Stimulated activated naive CD4-positive, alpha-beta T cell (primary cell): ENCODE measurements at regions not wholly inside any gene's neighbourhood (a gene's known extent, or its start where the extent isn't known, plus 50 kb on each side); places are given as distances from the start of the nearest gene placed in this dataset.
"Not testable (repeated sequence)": the region's sequence is repeated elsewhere in the genome, so short reads cannot be mapped to it uniquely, and the experiment has no call there.

Experiments
- DNase-seq, 6 experiments: peaks; one replicate each; lab custom pipeline; 2025; lab: John Stamatoyannopoulos, UW

DNA sequence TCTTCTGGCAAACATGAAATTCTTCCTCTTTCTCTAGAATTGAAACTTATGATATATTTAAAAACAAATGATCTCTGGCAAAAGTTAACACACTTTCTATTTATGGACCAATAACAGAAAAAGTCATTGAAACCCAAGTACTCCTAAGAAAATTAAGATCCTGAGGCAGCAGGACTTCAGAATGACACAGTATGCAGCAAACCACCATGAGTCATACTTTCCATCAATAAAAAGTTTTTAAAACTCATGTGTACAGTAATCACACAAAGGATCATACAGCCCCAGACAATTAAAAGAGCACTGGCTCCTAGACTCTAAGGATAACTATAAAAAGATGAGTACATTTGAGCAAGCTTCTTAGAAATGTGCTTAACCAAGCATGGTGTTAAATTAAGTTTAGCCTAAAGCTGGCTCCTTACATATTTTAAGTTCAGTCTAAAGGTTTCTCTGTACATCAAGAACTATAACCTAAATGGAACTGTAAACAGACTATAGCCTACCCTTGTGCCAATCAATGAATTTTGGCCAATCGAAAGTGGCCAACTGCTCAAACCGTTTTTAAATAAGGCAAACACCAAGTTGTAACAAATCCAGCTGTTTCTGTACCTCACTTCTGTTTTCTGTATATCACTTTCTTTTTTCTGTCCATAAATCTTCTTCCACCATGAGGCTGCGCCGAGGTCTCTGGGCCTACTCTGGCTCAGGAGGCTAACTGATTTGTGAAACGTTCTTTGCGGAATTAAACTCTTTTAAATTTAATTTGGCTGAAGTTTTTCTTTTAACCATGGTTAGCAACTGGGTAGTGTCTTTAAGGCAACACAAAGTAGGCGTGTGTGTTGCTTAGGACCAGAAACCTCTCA, 232.1 kb upstream of the PIK3R1 start:
- no peak for DNase-seq

DNA sequence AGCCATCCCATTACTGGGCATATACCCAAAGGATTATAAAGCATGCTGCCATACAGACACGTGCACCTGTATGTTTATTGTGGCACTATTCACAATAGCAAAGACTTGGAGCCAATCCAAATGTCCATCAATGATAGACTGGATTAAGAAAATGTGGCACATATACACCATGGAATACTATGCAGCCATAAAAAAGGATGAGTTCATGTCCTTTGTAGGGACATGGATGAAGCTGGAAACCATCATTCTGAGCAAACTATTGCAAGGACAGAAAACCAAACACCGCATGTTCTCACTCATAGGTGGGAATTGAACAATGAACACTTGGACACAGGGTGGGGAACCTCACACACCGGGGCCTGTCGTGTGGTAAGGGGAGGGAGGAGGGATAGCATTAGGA, 233.4 kb upstream of the PIK3R1 start:
- not testable (repeated sequence) for DNase-seq

DNA sequence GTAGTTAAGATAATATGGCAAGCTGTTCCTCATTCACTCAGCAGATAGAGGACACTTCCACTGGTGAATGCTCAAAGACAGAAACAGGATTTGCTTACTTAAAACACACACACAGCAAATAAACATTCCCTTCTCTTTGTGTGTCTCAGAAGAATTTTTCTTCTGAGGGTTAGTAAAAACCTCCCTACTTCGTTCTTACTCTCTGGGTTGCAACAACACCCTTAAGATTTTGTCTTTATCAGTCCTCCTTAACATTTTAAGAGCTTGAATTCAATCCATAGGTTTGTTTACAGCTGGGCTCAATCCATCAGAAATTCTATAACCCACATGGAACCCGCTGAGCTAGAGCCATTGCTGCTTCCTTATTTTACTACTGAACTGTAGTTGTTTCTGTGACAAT, 237.4 kb upstream of the PIK3R1 start:
- DNase-seq = no peak

DNA sequence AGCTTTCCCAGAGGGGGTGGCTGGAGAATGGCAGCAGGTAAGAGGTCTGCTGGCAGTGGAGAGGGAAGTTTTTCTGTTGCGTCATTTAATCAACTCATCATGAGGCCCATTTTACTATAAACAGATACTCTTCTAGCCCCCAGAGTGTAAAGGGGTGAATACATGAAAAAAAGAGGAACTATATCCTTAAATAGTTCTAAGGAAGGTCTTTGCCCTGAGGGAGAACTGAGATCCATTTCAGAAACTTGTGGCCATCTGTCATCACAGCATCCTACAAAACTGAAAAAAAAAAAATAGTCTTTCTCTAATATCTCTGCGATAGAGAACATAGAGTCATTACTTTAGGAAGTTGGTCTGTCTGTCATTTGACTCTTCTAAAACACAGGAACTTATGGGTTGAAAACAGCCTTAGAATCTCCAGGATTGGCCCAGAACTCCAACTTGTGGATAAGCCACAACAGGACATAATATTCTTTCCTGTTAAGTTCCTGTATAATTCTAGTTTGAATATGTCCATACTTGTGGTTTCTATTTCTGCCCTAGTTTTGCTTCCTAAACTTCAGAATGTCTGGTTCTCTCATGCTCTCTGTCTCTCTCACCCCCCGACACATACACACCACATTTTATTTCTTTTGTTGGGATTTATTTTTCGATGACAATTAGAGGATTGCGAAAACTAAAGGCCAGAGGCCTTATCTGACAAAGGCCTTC, 238.5 kb upstream of the PIK3R1 start:
- DNase-seq = no peak

DNA sequence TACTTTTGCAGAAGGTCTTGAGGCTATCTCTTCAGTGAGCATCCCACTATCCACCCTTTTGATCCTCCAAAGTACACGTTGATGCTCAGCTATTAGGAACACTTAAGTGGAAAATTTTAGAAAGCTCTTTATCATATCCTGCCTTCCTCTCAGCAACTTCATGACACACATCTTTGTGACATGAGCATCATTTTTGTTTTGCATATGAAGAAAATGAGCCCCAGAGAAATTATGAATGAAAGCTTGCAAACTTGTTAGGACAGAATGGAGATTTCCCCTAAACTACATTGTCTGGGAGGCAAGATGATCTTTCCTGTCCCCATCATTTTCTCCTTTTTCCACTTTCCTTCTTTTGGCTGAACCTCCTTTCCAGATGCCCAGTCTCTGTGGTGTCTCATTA, 239.4 kb upstream of the PIK3R1 start:
- DNase-seq = no peak

DNA sequence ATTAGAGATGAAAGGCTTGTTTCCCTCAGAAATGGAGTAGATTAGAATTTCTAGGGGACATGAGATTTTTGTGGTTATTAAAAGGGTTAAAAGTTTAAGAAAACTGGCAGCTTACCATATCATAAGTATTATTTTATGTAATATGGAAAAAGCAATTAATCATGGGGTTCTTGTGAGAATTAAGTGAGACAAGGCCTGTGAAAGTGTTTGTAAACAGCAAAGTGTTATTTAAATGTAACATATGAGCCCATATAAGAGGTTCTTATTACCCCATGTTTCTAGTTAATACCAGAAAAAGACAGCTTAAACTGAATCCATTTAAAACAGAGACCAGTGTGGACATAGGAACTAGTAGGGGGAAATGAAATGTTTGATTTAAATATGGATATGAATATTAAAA, 241.1 kb upstream of the PIK3R1 start:
- DNase-seq = no peak

DNA sequence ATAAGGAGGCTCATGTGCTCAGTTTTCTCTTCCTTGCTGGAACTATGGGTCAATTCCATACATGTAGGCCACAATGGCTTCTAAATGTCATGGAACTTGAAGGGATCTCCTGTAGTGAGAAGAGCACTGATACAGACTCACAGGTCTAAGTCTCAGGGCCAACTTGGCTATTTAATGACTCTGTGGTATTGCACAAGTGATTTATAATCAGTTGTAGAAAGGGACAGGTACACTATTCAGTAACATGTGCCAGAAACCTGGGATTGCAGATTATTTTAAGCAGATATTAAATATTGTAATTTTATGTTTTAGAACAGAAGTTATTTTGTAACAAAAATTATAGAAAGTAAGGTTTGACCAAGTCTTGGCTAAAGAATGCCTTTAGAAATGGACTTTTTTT, 241.5 kb upstream of the PIK3R1 start:
- no peak for DNase-seq

DNA sequence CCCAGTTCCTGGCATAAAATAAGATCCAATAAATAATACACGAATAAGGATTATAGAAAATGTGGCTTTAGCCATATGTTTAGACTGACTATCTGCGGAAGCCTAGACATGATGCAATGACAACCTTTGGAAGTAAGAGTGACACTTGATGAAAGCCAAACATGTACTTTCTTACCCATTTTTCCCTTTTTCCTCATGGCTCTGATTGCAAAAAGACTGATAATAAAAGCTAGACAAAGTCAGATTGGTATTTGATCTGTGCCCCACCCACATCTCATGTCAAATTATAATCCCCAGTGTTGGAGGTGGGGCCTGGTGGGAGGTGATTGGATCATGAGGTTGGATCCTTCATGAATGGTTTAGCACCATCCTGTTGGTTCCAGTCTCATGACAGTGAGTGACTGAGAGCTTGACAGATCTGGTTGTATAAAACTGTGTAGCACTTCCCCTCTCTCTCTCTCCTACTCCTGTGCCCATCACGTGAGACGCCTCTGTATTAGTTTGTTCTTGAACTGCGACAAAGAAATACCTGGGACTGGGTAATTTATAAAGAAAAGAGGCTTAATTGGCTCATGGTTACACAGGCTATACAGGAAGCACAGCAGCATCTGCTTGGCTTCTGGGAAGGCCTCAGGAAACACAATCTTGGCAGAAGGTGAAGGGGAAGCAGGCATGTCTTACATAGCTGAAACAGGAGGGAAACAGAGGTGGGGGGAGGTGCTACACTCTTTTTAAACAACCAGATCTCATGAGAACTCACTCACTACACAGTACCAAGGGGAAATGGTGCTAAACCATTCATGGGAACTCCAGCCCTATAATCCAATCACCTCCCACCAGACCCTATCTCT, 243.4 kb upstream of the PIK3R1 start:
- DNase-seq = no peak

DNA sequence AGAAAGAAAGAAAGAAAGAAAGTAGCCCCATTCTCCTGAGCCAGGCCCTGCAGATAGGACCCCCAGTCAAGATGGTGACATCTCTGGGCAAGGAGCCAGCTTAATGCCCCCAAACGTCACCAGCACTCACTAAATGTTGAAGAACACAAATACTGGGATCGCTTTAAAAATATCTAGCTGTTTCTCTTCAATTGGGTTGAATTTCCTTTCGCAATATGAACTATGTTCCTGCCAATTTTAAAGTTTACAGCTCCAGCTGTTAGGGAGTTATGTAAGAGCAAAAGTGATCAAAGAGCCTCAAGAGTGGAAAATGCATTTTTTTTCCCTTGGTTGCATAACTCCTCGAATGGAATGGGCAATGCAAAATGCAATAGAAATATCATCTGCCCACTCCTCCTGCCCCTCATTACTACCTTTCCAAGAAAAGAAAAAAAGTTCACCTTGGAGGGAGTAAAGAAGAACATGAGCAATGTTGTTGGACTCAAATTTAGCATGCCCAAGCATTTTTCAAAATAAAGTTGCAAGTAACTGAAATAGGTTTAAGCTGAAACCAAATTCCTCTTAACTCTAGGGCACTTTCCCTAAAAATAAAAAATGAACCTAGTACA, 244.2 kb upstream of the PIK3R1 start:
- no peak for DNase-seq

DNA sequence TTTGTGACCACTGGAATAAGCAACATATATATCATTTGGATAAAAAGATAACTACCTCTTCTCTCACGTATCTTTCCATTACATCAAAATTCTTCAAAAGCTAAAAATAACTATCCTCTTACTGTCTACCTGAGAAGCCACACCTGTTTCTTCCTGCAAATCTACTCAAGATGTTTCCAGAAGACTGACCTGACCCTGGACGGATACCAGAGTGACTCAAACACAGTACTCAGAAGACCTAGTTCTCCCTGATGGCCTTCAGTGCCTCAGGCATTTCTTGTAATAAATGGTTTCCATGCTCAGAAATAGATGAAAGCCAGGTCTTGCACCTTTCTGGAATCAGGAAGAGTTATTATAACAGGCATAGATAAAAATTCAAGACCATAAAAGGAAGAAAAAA, 245.9 kb upstream of the PIK3R1 start:
- no peak for DNase-seq

DNA sequence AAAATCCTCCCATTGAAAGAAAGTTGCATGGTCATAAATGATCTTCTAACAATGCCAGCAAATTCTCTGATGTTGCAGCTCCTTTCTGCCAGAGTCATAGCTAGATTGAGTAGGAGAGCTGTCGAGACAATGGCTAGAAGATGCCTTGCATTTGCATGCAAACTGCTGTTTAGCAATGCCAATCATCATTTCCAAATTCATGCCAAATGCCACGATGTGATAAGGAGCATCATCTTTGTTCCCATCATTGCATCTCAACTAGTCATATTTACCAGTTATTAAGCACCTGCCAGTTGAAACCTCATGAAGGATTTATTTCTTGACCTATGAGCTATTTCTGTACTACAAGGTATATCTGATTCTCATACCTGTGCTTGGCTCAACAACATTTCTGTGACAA, 246.4 kb upstream of the PIK3R1 start:
- DNase-seq = no peak

DNA sequence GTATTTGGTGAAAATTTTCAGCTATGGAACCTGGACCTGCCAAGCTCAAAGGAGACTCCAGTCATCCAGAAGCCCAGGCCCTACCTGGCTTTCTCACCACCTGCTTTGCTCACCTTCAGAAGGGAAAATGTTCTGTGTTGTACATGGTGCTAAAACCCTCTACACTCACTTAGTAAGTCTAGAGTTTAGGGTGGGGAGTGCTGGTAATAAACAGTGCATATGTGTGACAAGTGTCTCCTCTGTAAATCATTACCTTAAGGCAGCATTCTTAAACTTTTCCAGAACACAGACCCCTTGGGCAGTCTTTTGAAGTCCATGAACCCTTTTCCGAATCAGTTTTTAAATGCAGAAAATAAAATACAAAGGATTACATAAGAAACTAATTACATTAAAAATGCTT, 248.8 kb upstream of the PIK3R1 start:
- DNase-seq = no peak

DNA sequence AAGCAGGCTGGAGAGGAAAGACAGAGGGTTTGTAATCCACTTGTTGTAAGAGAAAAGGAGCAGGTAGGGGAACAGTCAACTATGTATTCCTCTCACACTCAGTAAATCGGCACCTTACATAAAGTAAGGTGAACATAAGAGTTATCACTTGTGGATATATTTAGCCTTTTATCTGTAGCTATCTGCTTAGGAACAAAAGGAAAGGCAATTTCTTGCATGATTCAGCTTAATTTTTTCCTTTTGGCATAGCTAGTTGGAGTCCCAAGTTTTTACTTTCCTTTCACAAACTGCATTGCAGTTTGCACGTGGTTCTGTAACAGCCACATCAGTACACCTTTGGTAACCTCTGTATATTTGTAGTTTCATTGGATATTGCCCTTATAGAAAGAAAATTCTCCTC, 250.9 kb upstream of the PIK3R1 start:
- no peak for DNase-seq

DNA sequence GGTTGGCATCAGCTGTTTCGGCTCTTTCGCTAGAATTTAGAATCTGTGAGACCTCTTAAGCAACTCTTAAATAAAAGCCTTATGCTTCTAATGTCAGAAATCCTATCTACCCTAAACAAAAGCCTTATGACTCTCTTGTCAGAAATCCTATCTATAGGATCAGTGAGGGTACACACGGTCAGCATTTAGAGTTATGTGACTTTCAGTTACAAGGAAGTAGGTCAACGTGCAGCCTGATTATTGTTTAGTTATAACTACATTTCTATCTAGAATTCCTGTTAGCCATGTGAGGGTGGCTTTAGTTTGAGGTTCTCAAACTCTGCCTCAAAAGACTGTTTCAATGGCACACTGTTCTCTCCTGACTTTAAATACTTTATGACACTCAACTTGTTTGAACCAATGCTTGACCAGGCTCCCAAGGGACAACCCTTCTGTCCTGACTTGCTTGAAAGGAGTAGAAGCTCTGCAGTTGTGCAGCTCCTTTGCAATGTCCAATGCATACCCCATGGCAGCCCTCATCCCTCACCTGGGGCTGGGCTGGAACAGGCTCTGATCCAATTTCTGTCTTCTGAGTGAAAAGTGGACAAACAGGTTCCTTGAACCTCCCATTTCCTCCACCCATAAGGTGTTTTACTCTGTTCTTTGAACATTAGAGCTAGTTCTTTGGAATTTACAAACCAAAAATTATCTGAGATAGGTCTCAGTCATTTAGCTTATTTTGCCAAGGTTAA, 251.6 kb upstream of the PIK3R1 start:
- DNase-seq = no peak

DNA sequence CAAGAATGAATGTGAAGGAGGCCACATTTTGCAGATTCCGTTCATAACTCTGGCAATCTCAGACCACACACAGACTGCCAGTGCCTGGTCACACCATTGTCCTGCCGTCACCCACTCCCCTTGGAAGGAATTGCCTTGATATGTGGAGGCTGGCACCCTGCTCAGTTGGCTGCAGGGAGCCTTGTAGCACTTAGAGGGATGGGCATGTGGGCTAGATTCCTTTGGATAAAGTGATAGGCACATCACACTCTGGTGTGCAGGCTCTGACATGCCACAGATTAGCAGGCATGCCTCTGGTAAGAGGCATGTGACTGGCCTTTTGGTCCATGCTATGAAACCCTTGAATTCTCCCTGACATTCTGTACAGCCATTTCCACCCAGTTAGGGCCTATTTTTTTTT, 254.6 kb upstream of the PIK3R1 start:
- no peak for DNase-seq

DNA sequence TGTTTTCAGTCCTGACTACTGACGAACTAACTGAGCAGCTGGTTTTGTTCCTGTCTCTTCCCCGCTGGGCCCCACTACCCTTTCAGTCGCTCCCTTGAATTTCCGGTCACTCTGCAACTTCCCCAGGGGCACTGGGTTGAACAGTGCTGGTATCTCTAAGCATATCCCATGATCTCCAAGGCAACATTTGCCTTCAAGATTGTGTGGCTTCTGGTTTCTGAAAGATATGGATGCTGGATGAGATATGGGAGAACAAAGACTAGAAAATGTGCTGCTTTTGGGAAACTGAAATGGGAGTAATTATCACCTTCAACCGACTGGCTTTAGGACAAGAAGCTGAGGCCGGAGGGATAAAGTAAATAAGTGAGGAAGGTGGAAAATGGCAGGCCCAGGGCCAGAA, 258.2 kb upstream of the PIK3R1 start:
- DNase-seq = no peak

DNA sequence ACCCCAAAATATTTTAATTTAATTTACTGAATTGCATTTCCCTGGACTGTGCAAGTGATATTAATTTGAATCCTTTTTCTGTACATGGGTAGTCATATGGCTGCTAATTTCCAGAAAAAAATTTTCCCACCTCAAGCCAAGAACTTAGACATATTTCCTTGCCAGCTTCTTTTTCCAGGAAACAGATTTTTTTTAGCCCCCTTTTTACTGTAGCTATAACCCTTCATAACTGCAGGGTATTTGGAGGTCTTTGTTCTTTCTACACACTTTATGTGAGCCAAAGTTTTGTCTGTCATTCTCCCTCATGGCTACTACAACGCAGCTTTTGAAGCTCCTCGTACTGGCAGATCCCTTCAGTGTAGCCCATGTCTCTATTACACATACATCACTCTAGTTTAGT, 261.2 kb upstream of the PIK3R1 start:
- DNase-seq = no peak

DNA sequence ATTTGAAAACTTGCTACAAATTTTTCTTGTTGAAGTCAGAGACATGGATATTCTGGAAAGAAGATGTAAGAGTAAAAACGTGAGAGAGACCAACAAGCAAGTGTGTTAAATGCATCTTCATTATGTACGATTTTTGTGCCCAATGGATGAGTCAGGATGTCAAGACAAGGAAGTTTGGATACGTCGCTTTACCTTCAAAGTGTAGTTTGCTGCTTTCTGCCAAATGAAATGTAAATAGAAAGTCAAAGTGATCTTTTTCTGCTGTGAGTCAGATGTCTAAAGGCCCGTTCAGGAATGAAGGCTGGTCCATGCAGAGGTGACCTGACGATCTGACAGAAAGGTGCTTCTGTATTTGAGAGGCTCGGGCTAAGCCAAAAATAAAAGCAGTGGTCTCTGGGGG, 273.1 kb upstream of the PIK3R1 start:
- no peak for DNase-seq

DNA sequence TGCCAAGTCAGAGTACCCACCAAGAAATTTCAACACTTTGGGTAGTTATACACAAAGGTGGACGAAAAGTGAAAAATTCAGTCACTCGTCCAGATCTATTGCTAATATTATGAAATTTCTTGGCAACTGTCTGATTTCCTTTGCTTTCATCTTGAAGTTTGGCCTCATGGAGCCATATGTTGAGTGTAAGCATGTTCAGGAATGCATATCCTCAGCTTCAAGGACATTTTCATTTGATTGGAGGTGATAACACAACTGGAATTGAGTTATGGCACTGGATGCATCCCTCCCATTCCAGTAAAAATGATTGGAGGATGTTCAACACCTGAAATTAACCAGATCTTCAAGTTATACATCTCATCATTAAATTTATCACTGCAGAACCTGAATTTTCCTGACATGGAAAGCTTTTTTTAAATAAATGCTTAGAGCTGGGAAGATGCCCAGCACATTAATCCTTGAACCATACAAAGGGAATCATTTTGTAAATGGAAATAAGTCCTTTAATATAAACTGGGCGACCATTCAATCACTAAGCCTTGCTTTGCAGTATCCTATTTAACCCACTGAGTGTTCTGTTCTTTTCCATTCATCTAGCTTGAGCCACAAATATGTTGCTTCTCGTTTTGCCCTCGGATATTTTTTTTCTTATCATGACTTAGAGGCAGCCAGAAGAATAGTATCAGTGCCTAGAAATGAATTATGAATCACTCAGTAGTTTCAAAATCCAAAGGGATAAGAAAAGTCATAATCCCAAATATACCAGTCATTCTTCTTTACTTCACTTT, 273.7 kb upstream of the PIK3R1 start:
- no peak for DNase-seq

DNA sequence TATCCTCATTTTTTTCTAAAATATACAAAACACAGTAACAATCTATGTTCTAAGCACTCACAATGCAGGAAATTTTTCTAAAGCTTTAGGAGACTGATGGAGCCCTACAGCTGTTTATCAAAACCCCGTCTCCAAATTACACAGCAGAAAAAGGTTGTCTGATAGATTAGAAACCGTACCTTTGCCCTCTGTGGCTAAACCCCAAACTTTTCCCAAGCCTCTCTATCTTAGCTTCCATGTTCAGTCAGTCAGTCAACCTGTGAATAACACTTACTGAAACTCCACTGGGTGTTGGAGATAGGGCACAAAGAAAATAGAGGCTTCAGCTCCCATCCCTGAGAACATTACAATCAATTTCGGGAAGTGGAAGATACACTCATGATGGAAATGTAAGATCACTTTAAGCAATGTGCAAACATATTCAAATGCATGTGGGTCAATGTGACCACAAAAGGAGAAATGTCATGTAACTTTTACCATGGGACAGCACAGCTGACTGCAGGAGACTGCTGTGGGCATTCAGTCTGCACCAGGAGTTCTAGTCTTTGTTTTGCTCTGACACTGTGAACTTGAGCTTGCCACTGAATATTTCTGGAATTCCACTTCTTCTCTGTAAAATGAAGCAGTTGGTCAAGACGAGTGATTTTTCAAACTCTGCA, 279.5 kb upstream of the PIK3R1 start:
- no peak for DNase-seq
